ENCODE measurements at regions not wholly inside any gene's neighbourhood (a gene's known extent, or its start where the extent isn't known, plus 50 kb on each side); places are given as distances from the start of the nearest gene placed in this dataset.

DNA sequence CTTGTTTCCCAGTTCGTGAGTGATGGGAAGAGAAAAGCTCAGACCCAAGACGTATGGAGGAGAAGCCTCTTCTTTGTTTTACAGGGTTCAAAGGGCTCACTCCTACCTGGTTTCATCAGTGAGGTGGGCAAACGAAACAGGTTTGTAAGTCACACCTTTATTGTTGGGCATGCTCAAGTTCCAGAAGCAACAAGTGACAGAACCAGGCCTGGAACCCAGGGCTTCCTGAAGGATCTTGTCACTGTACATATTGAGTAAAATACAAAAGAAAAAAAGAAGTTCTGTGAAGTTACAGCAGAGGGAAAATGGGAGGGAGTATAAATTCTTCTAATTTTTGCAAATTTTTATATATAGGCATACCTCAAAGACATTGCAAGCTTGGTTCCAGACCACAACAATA lies 320.9 kb upstream of the PROX1 start:
- peaks cover 11% of the 10 kb centered on the region for H3K9me3 Mint-ChIP-seq
- no peak overlapping the region for H3K4me3 Mint-ChIP-seq
- DNase-seq (ENCODE audit: low spot score) (no peak), ATAC-seq (no peak)
- H3K27me3 Mint-ChIP-seq (ENCODE audit: low read depth) = peaks cover 8% of the 10 kb centered on the region
- ChIA-PET POLR2A (no interaction called here), CTCF (interaction anchor here (0.6 kb wide), 1 partner anchor 223 kb away, joined by 3 read pairs; no protein-coding TSS in a partner anchor)
- H3K4me1 Mint-ChIP-seq = peaks cover 21% of the 10 kb centered on the region
- no peaks in the 10 kb centered on the region for H3K36me3 Mint-ChIP-seq
- TF ChIP-seq ZNF232 (CRISPR knock-in tag; IDR thresholded peaks at IDR 0.05) = no peak
- TF ChIP-seq, protein P1, sequence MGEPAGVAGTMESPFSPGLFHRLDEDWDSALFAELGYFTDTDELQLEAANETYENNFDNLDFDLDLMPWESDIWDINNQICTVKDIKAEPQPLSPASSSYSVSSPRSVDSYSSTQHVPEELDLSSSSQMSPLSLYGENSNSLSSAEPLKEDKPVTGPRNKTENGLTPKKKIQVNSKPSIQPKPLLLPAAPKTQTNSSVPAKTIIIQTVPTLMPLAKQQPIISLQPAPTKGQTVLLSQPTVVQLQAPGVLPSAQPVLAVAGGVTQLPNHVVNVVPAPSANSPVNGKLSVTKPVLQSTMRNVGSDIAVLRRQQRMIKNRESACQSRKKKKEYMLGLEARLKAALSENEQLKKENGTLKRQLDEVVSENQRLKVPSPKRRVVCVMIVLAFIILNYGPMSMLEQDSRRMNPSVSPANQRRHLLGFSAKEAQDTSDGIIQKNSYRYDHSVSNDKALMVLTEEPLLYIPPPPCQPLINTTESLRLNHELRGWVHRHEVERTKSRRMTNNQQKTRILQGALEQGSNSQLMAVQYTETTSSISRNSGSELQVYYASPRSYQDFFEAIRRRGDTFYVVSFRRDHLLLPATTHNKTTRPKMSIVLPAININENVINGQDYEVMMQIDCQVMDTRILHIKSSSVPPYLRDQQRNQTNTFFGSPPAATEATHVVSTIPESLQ (CRISPR knock-in tag; IDR thresholded peaks at IDR 0.05) = no peak
- TF ChIP-seq MXD4 (CRISPR knock-in tag; IDR thresholded peaks at IDR 0.05; ENCODE audit: borderline replicate concordance) = no peak
- no peak for TF ChIP-seq SMAD4 (CRISPR knock-in tag; IDR thresholded peaks at IDR 0.05)
- H3K27ac Mint-ChIP-seq = no peak overlapping the region

DNA sequence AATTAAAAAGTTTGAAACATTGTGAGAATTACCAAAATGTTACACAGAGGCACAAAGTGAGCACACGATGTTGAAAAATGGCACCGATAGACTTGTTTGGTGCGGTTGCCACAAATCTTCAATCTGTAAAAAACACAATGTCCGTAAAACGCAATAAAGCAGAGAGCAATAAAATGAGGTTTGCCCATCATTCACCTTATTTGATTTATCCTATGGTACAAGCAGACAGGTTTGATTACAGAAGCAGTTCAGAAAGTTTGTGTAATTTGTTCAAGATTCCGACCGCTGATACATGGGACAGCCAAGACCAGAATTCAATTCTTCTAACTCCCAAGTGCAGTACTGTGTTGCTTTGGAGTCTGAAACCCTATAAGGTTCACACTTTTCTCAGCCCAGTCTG lies 318.3 kb upstream of the PROX1 start:
- H3K27ac Mint-ChIP-seq = no peak overlapping the region
- peaks cover 14% of the 10 kb centered on the region for H3K9me3 Mint-ChIP-seq
- POLR2A ChIA-PET = no interaction called here
- no peak for DNase-seq (ENCODE audit: low spot score)
- H3K27me3 Mint-ChIP-seq (ENCODE audit: low read depth) = peaks cover 8% of the 10 kb centered on the region
- no peaks in the 10 kb centered on the region for H3K36me3 Mint-ChIP-seq
- TF ChIP-seq NFATC4 (CRISPR knock-in tag; IDR thresholded peaks at IDR 0.05) (no peak), PRRX2 (CRISPR knock-in tag; IDR thresholded peaks at IDR 0.05) (no peak), ETV6 (CRISPR knock-in tag; IDR thresholded peaks at IDR 0.05) (no peak), ZNF317 (CRISPR knock-in tag; IDR thresholded peaks at IDR 0.05; ENCODE audit: borderline replicate concordance, low read depth) (no peak), ZNF671 (CRISPR knock-in tag; IDR thresholded peaks at IDR 0.05) (no peak), ELF4 (CRISPR knock-in tag; IDR thresholded peaks at IDR 0.05; ENCODE audit: low read depth) (no peak), SMAD4 (CRISPR knock-in tag; IDR thresholded peaks at IDR 0.05) (no peak), JAZF1 (CRISPR knock-in tag; IDR thresholded peaks at IDR 0.05) (no peak), SP1 (CRISPR knock-in tag; conservative IDR thresholded peaks at IDR 0.05) (no peak)
- TF ChIP-seq, protein P2, sequence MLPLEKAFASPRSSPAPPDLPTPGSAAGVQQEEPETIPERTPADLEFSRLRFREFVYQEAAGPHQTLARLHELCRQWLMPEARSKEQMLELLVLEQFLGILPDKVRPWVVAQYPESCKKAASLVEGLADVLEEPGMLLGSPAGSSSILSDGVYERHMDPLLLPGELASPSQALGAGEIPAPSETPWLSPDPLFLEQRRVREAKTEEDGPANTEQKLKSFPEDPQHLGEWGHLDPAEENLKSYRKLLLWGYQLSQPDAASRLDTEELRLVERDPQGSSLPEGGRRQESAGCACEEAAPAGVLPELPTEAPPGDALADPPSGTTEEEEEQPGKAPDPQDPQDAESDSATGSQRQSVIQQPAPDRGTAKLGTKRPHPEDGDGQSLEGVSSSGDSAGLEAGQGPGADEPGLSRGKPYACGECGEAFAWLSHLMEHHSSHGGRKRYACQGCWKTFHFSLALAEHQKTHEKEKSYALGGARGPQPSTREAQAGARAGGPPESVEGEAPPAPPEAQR (CRISPR knock-in tag; IDR thresholded peaks at IDR 0.05) = no peak
- TF ChIP-seq, protein P3, sequence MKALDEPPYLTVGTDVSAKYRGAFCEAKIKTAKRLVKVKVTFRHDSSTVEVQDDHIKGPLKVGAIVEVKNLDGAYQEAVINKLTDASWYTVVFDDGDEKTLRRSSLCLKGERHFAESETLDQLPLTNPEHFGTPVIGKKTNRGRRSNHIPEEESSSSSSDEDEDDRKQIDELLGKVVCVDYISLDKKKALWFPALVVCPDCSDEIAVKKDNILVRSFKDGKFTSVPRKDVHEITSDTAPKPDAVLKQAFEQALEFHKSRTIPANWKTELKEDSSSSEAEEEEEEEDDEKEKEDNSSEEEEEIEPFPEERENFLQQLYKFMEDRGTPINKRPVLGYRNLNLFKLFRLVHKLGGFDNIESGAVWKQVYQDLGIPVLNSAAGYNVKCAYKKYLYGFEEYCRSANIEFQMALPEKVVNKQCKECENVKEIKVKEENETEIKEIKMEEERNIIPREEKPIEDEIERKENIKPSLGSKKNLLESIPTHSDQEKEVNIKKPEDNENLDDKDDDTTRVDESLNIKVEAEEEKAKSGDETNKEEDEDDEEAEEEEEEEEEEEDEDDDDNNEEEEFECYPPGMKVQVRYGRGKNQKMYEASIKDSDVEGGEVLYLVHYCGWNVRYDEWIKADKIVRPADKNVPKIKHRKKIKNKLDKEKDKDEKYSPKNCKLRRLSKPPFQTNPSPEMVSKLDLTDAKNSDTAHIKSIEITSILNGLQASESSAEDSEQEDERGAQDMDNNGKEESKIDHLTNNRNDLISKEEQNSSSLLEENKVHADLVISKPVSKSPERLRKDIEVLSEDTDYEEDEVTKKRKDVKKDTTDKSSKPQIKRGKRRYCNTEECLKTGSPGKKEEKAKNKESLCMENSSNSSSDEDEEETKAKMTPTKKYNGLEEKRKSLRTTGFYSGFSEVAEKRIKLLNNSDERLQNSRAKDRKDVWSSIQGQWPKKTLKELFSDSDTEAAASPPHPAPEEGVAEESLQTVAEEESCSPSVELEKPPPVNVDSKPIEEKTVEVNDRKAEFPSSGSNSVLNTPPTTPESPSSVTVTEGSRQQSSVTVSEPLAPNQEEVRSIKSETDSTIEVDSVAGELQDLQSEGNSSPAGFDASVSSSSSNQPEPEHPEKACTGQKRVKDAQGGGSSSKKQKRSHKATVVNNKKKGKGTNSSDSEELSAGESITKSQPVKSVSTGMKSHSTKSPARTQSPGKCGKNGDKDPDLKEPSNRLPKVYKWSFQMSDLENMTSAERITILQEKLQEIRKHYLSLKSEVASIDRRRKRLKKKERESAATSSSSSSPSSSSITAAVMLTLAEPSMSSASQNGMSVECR (CRISPR knock-in tag; IDR thresholded peaks at IDR 0.05; ENCODE audit: borderline replicate concordance) = no peak
- TF ChIP-seq, protein P4, sequence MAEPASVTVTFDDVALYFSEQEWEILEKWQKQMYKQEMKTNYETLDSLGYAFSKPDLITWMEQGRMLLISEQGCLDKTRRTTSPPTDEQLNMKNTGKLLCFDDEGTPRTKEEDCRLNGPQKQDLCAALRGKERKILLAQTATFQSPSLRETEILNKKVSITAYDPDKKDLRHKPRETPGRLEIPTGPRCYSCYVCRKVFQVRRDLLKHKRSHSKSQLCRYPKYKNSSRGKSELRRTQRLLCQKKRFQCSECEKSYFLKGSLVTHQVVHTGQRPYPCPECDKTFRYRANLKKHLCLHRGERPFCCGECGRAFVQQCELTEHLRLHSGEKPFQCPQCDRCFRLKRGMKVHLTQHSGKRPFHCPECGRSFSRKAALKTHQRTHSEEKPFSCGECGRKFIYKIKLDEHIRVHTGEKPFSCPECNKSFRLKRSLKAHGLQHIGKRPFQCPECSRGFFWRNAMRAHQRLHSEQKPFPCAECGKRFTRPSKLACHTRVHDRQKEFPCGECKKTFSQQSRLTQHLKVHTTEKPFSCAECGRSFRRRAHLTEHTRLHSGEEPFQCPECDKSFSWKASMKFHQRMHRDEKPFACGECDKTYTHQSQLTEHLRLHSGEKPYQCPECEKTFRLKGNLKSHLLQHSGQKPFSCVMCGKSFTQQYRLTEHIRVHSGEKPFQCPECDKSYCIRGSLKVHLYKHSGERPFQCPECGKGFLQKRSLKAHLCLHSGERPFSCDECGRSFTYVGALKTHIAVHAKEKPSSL (CRISPR knock-in tag; conservative IDR thresholded peaks at IDR 0.05) = no peak
- TF ChIP-seq, protein P5, sequence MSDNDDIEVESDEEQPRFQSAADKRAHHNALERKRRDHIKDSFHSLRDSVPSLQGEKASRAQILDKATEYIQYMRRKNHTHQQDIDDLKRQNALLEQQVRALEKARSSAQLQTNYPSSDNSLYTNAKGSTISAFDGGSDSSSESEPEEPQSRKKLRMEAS (CRISPR knock-in tag; IDR thresholded peaks at IDR 0.05) = no peak
- TF ChIP-seq, protein P6, sequence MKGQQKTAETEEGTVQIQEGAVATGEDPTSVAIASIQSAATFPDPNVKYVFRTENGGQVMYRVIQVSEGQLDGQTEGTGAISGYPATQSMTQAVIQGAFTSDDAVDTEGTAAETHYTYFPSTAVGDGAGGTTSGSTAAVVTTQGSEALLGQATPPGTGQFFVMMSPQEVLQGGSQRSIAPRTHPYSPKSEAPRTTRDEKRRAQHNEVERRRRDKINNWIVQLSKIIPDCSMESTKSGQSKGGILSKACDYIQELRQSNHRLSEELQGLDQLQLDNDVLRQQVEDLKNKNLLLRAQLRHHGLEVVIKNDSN (CRISPR knock-in tag; IDR thresholded peaks at IDR 0.05) = no peak
- TF ChIP-seq, protein P7, sequence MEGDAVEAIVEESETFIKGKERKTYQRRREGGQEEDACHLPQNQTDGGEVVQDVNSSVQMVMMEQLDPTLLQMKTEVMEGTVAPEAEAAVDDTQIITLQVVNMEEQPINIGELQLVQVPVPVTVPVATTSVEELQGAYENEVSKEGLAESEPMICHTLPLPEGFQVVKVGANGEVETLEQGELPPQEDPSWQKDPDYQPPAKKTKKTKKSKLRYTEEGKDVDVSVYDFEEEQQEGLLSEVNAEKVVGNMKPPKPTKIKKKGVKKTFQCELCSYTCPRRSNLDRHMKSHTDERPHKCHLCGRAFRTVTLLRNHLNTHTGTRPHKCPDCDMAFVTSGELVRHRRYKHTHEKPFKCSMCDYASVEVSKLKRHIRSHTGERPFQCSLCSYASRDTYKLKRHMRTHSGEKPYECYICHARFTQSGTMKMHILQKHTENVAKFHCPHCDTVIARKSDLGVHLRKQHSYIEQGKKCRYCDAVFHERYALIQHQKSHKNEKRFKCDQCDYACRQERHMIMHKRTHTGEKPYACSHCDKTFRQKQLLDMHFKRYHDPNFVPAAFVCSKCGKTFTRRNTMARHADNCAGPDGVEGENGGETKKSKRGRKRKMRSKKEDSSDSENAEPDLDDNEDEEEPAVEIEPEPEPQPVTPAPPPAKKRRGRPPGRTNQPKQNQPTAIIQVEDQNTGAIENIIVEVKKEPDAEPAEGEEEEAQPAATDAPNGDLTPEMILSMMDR (IDR thresholded peaks at IDR 0.05) = no peak
- CTCF ChIA-PET = no interaction called here
- H3K4me3 Mint-ChIP-seq = no peak overlapping the region
- ATAC-seq = no peak
- H3K4me1 Mint-ChIP-seq = peaks cover 21% of the 10 kb centered on the region
